Lower lobe of right lung (tissue), 2 donors: ENCODE measurements at regions not wholly inside any gene's neighbourhood (a gene's known extent, or its start where the extent isn't known, plus 50 kb on each side); places are given as distances from the start of the nearest gene placed in this dataset.

ENCODE experiments used
- ATAC-seq, 2 donors: fragments of 200-7000 bp; cut with Tn5 transposase; one replicate each; pipeline ENCODE4 v1.9.1; 2020 to 2022; ENCODE audit warnings: mild to moderate bottlenecking in 2 of 2, moderate library complexity in 2 of 2
- DNase-seq: peaks from one replicate; pipeline ENCODE4 v3.0.0-alpha.2; 2020
- H3K27ac ChIP-seq: fragments of 200-600 bp; one replicate; pipeline ENCODE4 v1.8.0; 2022
- H3K27me3 ChIP-seq: fragments of 200-600 bp; one replicate; pipeline ENCODE4 v1.8.0; 2022; ENCODE audit warnings: low read depth
- H3K36me3 ChIP-seq: fragments of 200-600 bp; one replicate; pipeline ENCODE4 v1.8.0; 2022; ENCODE audit warnings: mild to moderate bottlenecking
- H3K4me1 ChIP-seq: fragments of 200-600 bp; one replicate; pipeline ENCODE4 v1.8.0; 2022
- H3K4me3 ChIP-seq: fragments of 200-600 bp; one replicate; pipeline ENCODE4 v1.8.0; 2022; ENCODE audit warnings: mild to moderate bottlenecking
- H3K9me3 ChIP-seq: fragments of 200-600 bp; one replicate; pipeline ENCODE4 v1.8.0; 2022
- CTCF ChIP-seq: fragments of 200-600 bp; IDR thresholded peaks from one replicate; pipeline ENCODE4 v1.8.0; 2022; ENCODE audit warnings: antibody characterized with exemption, mild to moderate bottlenecking
- intact Hi-C: fragments of 100-400 bp; cut with DNase I; formaldehyde crosslinking; loops from one replicate; pipeline ENCODE4 v1.11.0; 2022
- donor health status: DM: no; HTN: yes; CAD: no; lungs with severe emphysema.

DNA sequence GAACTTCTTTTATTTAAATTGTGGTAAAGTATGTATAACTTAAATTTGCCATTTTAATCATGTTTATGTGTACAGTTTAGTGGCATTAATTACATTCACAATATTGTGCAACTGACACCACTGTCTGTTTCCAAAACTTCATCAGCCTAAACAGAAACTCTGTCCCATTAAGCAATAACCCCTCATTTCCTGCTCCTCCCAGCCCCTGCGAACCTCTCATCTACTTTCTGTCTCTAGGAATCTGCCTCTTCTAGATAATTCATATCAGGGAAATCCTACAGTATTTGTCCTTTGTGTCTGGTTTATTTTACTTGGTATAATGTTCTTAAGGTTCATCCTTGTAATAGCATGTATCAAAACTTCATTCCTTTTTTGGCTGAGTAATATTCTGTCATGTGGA lies 75.1 kb downstream of the BOLA3 start:
- Histone ChIP-seq H3K27ac (no peak overlapping the region), H3K4me3 (no peak overlapping the region), H3K4me1 (peaks cover 32% of the 10 kb centered on the region), H3K27me3 (no peaks in the 10 kb centered on the region), H3K36me3 (no peaks in the 10 kb centered on the region), H3K9me3 (no peaks in the 10 kb centered on the region)
- intact Hi-C loops: no loop called here
- ATAC-seq: peak in 1 of 2 donors; percentile 52
- TF ChIP-seq CTCF: no peak
- DNase-seq: no peak

- no peaks in the 10 kb centered on the region for H3K9me3 ChIP-seq
- intact Hi-C loops: no loop called here
- no peak for TF ChIP-seq CTCF
- ATAC-seq: no peak
- H3K4me3 ChIP-seq: no peak overlapping the region
- H3K36me3 ChIP-seq: no peaks in the 10 kb centered on the region
- no peaks in the 10 kb centered on the region for H3K27me3 ChIP-seq
- no peak for DNase-seq
- H3K27ac ChIP-seq: no peak overlapping the region
- peaks cover 32% of the 10 kb centered on the region for H3K4me1 ChIP-seq
These were observed 73.2 kb downstream of the BOLA3 start for GRCh38 chr2:74074487-74074886.

DNA sequence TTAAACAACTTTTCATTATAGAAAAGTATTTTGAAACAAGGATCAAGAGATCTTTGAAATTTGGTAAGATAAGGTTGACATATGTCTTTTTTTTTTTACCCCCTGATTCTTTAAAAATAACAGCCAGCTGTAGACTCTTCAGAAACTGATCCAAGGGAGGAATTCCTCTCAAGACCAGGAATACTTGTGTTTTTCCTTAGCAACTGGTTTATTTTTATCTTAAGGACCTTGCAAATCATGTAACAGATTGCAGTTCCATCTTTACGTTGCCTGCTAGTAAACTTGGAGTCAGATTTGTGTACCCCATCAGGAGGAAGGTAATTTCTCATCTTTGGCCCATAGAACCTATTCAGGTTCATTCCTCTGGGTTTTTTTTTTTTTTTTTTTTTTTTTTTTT lies 71.6 kb downstream of the BOLA3 start:
- no peaks in the 10 kb centered on the region for H3K9me3 ChIP-seq
- peaks cover 32% of the 10 kb centered on the region for H3K4me1 ChIP-seq
- TF ChIP-seq CTCF: no peak
- ATAC-seq (no peak), DNase-seq (no peak)
- H3K36me3 ChIP-seq: peaks cover 8% of the 10 kb centered on the region
- intact Hi-C loops: no loop called here
- H3K27ac ChIP-seq: no peak overlapping the region
- no peak overlapping the region for H3K4me3 ChIP-seq
- no peaks in the 10 kb centered on the region for H3K27me3 ChIP-seq

GRCh38 chr2:74077636-74078035 lies 70.1 kb downstream of the BOLA3 start:
- Histone ChIP-seq H3K4me1 (peaks cover 20% of the 10 kb centered on the region), H3K36me3 (peaks cover 23% of the 10 kb centered on the region), H3K9me3 (no peaks in the 10 kb centered on the region), H3K4me3 (no peak overlapping the region), H3K27me3 (no peaks in the 10 kb centered on the region), H3K27ac (no peak overlapping the region)
- ATAC-seq (peak; percentile 26 to 35), DNase-seq (no peak)
- TF ChIP-seq CTCF: no peak
- intact Hi-C loops: no loop called here

DNA sequence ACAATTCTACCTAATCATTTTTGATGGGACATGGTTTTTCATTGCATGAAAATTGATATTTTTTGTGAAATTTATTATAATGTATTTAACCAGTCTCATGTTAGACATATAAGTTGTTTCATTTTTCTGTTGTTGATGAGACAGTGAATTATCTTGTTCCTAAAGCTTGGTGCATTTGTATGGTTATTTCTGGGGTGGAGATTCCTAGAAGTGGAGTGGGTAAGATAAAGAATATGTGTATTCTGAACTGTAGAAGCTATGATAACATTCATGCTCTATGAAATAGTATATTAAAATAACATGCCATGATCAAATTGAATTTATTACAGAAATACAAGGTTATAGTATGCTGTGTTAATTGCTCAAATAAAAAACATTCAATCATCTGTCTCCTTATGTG lies 69.2 kb downstream of the BOLA3 start:
- H3K36me3 ChIP-seq: peaks cover 31% of the 10 kb centered on the region
- no peaks in the 10 kb centered on the region for H3K27me3 ChIP-seq
- ATAC-seq: no peak
- no peak for TF ChIP-seq CTCF
- no peak overlapping the region for H3K27ac ChIP-seq
- H3K4me3 ChIP-seq: no peak overlapping the region
- no peaks in the 10 kb centered on the region for H3K9me3 ChIP-seq
- no peak for DNase-seq
- intact Hi-C loops: no loop called here
- peaks cover 19% of the 10 kb centered on the region for H3K4me1 ChIP-seq
